ENCODE measurements at regions not wholly inside any gene's neighbourhood (a gene's known extent, or its start where the extent isn't known, plus 50 kb on each side); places are given as distances from the start of the nearest gene placed in this dataset.

DNA sequence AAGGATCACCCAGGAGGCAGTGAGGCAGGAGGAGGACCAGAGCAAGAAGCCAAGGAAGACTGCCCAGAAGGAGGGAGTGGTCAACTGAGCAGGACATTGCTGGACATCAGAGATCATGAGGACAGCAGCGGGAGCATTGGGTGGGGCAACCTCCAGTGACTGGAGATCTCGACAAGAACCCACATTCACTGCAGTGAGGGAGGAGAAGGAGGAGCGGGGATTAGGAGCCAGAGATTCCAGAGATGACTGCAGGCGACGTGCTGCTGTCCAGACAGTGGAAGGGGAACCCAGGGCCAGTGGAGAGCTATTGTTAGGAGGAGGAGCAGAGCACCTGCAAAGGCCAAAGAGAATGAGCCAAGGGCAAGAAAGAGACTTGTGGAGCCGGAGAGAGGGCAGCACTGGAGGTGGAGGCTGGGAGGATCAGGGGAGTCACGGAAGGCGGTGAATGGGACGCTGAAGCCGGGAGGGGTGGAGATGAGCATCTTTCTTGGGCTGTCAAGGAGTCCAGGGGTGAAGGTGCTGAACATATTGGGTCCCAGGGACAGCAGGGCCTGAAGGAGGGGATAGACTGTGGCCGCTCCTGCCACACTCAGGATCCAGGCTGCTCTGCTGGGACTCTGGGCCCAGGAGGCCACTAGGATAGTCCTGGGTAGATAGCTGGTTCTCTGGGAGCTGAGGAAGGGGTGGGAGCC, 140.1 kb upstream of the UNC5B start:
- TF ChIP-seq EZH2 (IDR thresholded peaks at IDR 0.05; ENCODE audit: insufficient read depth, poor library complexity, severe bottlenecking) (no peak), EZH2phosphoT487 (IDR thresholded peaks at IDR 0.05; ENCODE audit: insufficient read depth, low read depth) (no peak)
- no peak overlapping the region for H3K9ac ChIP-seq
- H3K4me1 ChIP-seq (ENCODE audit: insufficient read depth): no peaks in the 10 kb centered on the region
- no peaks in the 10 kb centered on the region for H3K9me2 ChIP-seq (ENCODE audit: insufficient read depth)
- 38 to 46% methylated on average over 11 of the region's 11 CpGs for WGBS, 2 experiments (ENCODE audit: low coverage in 1 of 2, low lambda C conversion rate in 2 of 2, missing lambda C conversion rate in 2 of 2)
- no peak overlapping the region for H2AFZ ChIP-seq
- H3K27me3 ChIP-seq (replicated peaks; ENCODE audit: insufficient read depth): peaks cover 30% of the 10 kb centered on the region
- no peaks in the 10 kb centered on the region for H4K20me1 ChIP-seq (ENCODE audit: insufficient read depth)
- no peaks in the 10 kb centered on the region for H3F3A ChIP-seq (ENCODE audit: insufficient read depth)
- H3K4me2 ChIP-seq (ENCODE audit: unreplicated experiment): no peak overlapping the region
- H3K36me3 ChIP-seq (ENCODE audit: low read depth): no peaks in the 10 kb centered on the region
- no peaks in the 10 kb centered on the region for H3K79me2 ChIP-seq (ENCODE audit: insufficient read depth)
- H3K9me3 ChIP-seq (ENCODE audit: low read depth): no peaks in the 10 kb centered on the region
- no peak overlapping the region for H3K27ac ChIP-seq
- no peak for DNase-seq
- H3K4me3 ChIP-seq: no peak overlapping the region
- in situ Hi-C loops (cut with MboI): no loop called here

DNA sequence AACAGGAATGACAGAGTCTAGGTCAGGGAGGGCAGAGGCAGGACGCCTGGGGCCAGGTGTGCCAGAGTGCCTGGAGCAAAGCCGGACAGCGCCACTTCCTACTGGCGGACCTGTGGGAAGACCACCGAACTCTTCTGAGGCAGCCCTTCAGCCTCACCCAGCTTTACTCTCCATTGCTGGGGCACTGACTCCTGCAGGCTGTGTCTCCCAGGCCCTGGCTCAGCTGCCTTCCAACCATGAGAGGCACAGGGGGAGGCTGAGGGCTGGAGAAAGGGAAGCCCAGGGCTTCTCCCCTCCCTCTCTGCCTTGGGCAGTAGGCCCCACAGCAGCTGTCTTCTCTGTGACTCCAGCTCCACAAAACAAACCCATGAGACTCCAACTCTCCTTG, 139.6 kb upstream of the UNC5B start:
- Histone ChIP-seq H4K20me1 (ENCODE audit: insufficient read depth) (no peaks in the 10 kb centered on the region), H3K79me2 (ENCODE audit: insufficient read depth) (no peaks in the 10 kb centered on the region), H3K4me3 (no peak overlapping the region), H3K4me2 (ENCODE audit: unreplicated experiment) (no peak overlapping the region), H3K9ac (no peak overlapping the region), H3K27ac (no peak overlapping the region), H3K27me3 (replicated peaks; ENCODE audit: insufficient read depth) (peaks cover 30% of the 10 kb centered on the region), H3F3A (ENCODE audit: insufficient read depth) (no peaks in the 10 kb centered on the region), H3K36me3 (ENCODE audit: low read depth) (no peaks in the 10 kb centered on the region), H3K4me1 (ENCODE audit: insufficient read depth) (no peaks in the 10 kb centered on the region), H2AFZ (no peak overlapping the region), H3K9me3 (ENCODE audit: low read depth) (no peaks in the 10 kb centered on the region), H3K9me2 (ENCODE audit: insufficient read depth) (no peaks in the 10 kb centered on the region)
- 60 to 65% methylated on average over 5 of the region's 5 CpGs for WGBS, 2 experiments (ENCODE audit: low coverage in 1 of 2, low lambda C conversion rate in 2 of 2, missing lambda C conversion rate in 2 of 2)
- in situ Hi-C loops (cut with MboI): no loop called here
- DNase-seq: no peak
- TF ChIP-seq EZH2 (IDR thresholded peaks at IDR 0.05; ENCODE audit: insufficient read depth, poor library complexity, severe bottlenecking): no peak
- no peak for TF ChIP-seq EZH2phosphoT487 (IDR thresholded peaks at IDR 0.05; ENCODE audit: insufficient read depth, low read depth)

DNA sequence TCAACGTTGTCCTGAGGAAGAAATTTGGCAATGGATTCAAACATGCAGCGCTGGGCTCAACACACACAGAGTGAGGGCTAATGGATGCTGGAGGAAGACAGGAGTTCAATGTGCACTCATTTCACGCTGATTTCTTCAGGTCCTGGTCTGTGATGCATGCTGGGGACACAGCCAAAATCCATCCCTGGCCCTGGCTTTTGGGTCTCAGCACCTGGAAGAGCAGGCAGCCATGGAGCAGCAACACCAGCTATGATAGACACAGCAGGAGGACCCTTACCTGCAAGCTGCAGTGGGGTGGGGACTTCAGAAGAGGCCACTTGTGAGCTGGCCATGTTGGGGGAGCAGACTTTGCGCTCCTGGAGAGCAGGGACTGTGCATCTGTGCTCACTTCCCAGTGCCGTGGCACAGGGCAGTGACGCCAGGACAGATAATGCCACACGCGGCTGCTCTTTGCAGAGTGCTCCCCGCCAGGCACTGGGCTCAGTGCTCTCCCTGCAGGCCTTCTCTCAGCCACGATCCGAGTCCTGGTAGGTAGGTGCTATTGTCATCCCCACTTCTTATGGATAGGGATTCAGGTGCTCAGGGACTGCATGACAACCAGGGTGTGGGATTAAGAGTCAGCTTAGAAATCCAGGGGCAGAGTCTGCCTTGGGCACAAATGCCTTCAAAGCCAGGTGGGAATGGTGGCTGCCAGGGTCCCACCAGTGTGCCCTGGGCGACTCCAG, 138.8 kb upstream of the UNC5B start:
- Histone ChIP-seq H3K27ac (no peak overlapping the region), H3K9ac (no peak overlapping the region), H3K36me3 (ENCODE audit: low read depth) (no peaks in the 10 kb centered on the region), H4K20me1 (ENCODE audit: insufficient read depth) (no peaks in the 10 kb centered on the region), H3K79me2 (ENCODE audit: insufficient read depth) (no peaks in the 10 kb centered on the region), H3K4me1 (ENCODE audit: insufficient read depth) (no peaks in the 10 kb centered on the region), H3K4me2 (ENCODE audit: unreplicated experiment) (no peak overlapping the region), H3K4me3 (no peak overlapping the region), H2AFZ (no peak overlapping the region), H3K27me3 (replicated peaks; ENCODE audit: insufficient read depth) (peaks cover 30% of the 10 kb centered on the region), H3K9me3 (ENCODE audit: low read depth) (no peaks in the 10 kb centered on the region), H3K9me2 (ENCODE audit: insufficient read depth) (no peaks in the 10 kb centered on the region), H3F3A (ENCODE audit: insufficient read depth) (no peaks in the 10 kb centered on the region)
- DNase-seq: no peak
- in situ Hi-C loops (cut with MboI): no loop called here
- no peak for TF ChIP-seq EZH2phosphoT487 (IDR thresholded peaks at IDR 0.05; ENCODE audit: insufficient read depth, low read depth)
- TF ChIP-seq EZH2 (IDR thresholded peaks at IDR 0.05; ENCODE audit: insufficient read depth, poor library complexity, severe bottlenecking): no peak
- 48 to 56% methylated on average over 12 of the region's 12 CpGs for WGBS, 2 experiments (ENCODE audit: low coverage in 1 of 2, low lambda C conversion rate in 2 of 2, missing lambda C conversion rate in 2 of 2)

DNA sequence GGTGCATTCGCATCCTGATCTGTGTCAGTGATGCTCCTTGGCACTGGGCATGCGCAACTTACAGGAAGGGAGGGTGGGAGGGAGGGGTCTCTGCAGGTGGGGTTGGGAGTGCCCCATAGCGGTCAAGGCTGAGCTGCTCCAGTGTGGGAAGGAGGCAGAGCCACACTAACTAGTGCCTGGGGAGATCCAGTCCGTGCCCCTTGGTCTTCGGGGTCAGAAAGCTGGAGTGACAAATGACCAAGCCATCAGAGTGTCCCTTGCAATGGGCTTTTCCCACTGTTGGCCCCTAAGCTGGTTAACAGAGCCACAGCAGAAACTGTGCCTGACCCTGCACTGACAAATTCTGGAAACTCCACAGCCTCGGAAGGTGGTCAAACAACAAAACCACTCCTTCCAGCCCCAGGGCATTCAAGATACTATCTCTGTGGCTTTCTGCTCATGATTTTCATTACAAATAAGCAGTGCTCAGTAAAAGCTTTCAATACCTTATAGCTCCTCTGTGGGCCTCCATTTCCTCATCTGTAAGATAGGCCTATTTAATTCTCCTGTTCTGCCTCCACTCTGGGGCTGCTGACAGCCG, 138.1 kb upstream of the UNC5B start:
- no peak overlapping the region for H3K27ac ChIP-seq
- H3K4me1 ChIP-seq (ENCODE audit: insufficient read depth): no peaks in the 10 kb centered on the region
- no peaks in the 10 kb centered on the region for H3F3A ChIP-seq (ENCODE audit: insufficient read depth)
- H3K9ac ChIP-seq: no peak overlapping the region
- peaks cover 30% of the 10 kb centered on the region for H3K27me3 ChIP-seq (replicated peaks; ENCODE audit: insufficient read depth)
- in situ Hi-C loops (cut with MboI): no loop called here
- no peaks in the 10 kb centered on the region for H3K36me3 ChIP-seq (ENCODE audit: low read depth)
- no peaks in the 10 kb centered on the region for H4K20me1 ChIP-seq (ENCODE audit: insufficient read depth)
- TF ChIP-seq EZH2 (IDR thresholded peaks at IDR 0.05; ENCODE audit: insufficient read depth, poor library complexity, severe bottlenecking) (no peak), EZH2phosphoT487 (IDR thresholded peaks at IDR 0.05; ENCODE audit: insufficient read depth, low read depth) (no peak)
- H3K79me2 ChIP-seq (ENCODE audit: insufficient read depth): no peaks in the 10 kb centered on the region
- no peaks in the 10 kb centered on the region for H3K9me2 ChIP-seq (ENCODE audit: insufficient read depth)
- H2AFZ ChIP-seq: no peak overlapping the region
- H3K9me3 ChIP-seq (ENCODE audit: low read depth): no peaks in the 10 kb centered on the region
- no peak overlapping the region for H3K4me2 ChIP-seq (ENCODE audit: unreplicated experiment)
- DNase-seq: no peak
- 74 to 81% methylated on average over 7 of the region's 7 CpGs for WGBS, 2 experiments (ENCODE audit: low coverage in 1 of 2, low lambda C conversion rate in 2 of 2, missing lambda C conversion rate in 2 of 2)
- no peak overlapping the region for H3K4me3 ChIP-seq
